HCT116 (cell line): ENCODE measurements at regions not wholly inside any gene's neighbourhood (a gene's known extent, or its start where the extent isn't known, plus 50 kb on each side); places are given as distances from the start of the nearest gene placed in this dataset.

Experiments
- ATAC-seq: fragments of 200-7000 bp; cut with Tn5 transposase; 2 replicates; pipeline ENCODE4 v1.9.1; 2020; ENCODE audit warnings: mild to moderate bottlenecking, moderate library complexity
- BruUV-seq: library from RNA; stranded (reverse); fragments of 400-500 nt; replicated peaks from 2 replicates; lab custom pipeline; 2021; lab: Mats Ljungman, UMichigan
- CTCF ChIA-PET: fragments of 300-600 bp; sonication (Branson Sonifier 250); formaldehyde crosslinking; loops from one replicate; lab custom pipeline; 2021; ENCODE audit warnings: antibody characterized with exemption; lab: Charles Lee
- POLR2A ChIA-PET: fragments of 300-600, 350-600 bp; sonication (Branson Sonifier 250); formaldehyde crosslinking; loops from one replicate; lab custom pipeline; 2021; ENCODE audit warnings: antibody characterized with exemption; lab: Charles Lee
- RAD21 ChIA-PET, 2 experiments: fragments of 300-600 bp; sonication (Branson Sonifier 250); formaldehyde crosslinking; loops; one replicate each; lab custom pipeline; 2023; ENCODE audit warnings: low total read pairs in 2 of 2; ENCODE audit not compliant: uncharacterized antibody in 2 of 2, unreplicated experiment in 2 of 2, low non-redundant PET in 1 of 2; lab: Charles Lee
- DNase-seq: peaks from one replicate; pipeline ENCODE4 v3.0.0-alpha.2; 2010; ENCODE audit warnings: low read depth, low spot score
- H2AFZ ChIP-seq: fragments of 200-600 bp; shearing (Covaris generic), sonication (generic); 2 replicates; pipeline ENCODE4 v1.6.1; 2017; ENCODE audit warnings: low read depth, mixed run types, mixed read lengths, antibody characterized with exemption, low read length; ENCODE audit not compliant: poor library complexity, severe bottlenecking
- H3K27ac ChIP-seq: 2 replicates; pipeline ENCODE4 v1.5.1; 2012; ENCODE audit warnings: low read depth, low read length
- H3K27me3 ChIP-seq: fragments of 200-600 bp; sonication (generic); 2 replicates; pipeline ENCODE4 v1.6.1; 2016; ENCODE audit warnings: mixed run types, low read length, mixed read lengths; ENCODE audit not compliant: insufficient read depth
- H3K36me3 ChIP-seq, 2 experiments: fragments of 200-500 bp in 1 of 2; fragments of 200-600 bp in 1 of 2; sonication (Bioruptor generic) in 1 of 2; sonication (generic) in 1 of 2; 2 replicates each; pipeline versions ENCODE4 v1.5.1 to v1.6.1; 2014 to 2016; ENCODE audit warnings: low read length in 2 of 2, inconsistent platforms in 1 of 2, mixed read lengths in 1 of 2, mixed run types in 1 of 2; ENCODE audit not compliant: insufficient read depth in 2 of 2, control insufficient read depth in 1 of 2
- H3K4me1 ChIP-seq, 2 experiments: fragments of 200-600 bp in 1 of 2; sonication (generic) in 1 of 2; 2 replicates each; pipeline versions ENCODE4 v1.5.1 to v1.6.1; 2012 to 2017; ENCODE audit warnings: low read length in 2 of 2, inconsistent platforms in 1 of 2, mild to moderate bottlenecking in 1 of 2, mixed read lengths in 1 of 2, mixed run types in 1 of 2, moderate library complexity in 1 of 2; ENCODE audit not compliant: insufficient read depth in 2 of 2, control insufficient read depth in 1 of 2
- H3K4me2 ChIP-seq: fragments of 200-600 bp; sonication (generic); 2 replicates; pipeline ENCODE4 v1.6.1; 2017; ENCODE audit warnings: mixed run types, low read length, mixed read lengths
- H3K4me3 ChIP-seq, 2 experiments: fragments of 200-600 bp in 1 of 2; sonication (generic) in 1 of 2; replicated peaks in 1 of 2; 2 replicates each; pipeline ENCODE4 v1.5.1; 2011 to 2016; ENCODE audit warnings: low read length in 2 of 2, control low read depth in 1 of 2, low read depth in 1 of 2, mild to moderate bottlenecking in 1 of 2, mixed read lengths in 1 of 2, mixed run types in 1 of 2
- H3K79me2 ChIP-seq: fragments of 200-600 bp; sonication (generic); 2 replicates; pipeline ENCODE4 v1.6.1; 2017; ENCODE audit warnings: mild to moderate bottlenecking, mixed run types, low read length, moderate library complexity, mixed read lengths; ENCODE audit not compliant: insufficient read depth
- H3K9ac ChIP-seq: fragments of 200-600 bp; sonication (generic); 2 replicates; pipeline ENCODE4 v1.6.1; 2016; ENCODE audit warnings: low read length, mixed read lengths
- H3K9me2 ChIP-seq: fragments of 200-600 bp; sonication (generic), shearing (Covaris generic); 2 replicates; pipeline ENCODE4 v1.6.1; 2017; ENCODE audit warnings: mixed run types, mild to moderate bottlenecking, moderate library complexity; ENCODE audit not compliant: insufficient read depth
- H3K9me3 ChIP-seq, 2 experiments: fragments of 200-500 bp in 1 of 2; fragments of 200-600 bp in 1 of 2; sonication (Bioruptor generic) in 1 of 2; sonication (generic) in 1 of 2; 2 replicates each; pipeline ENCODE4 v1.6.1; 2014 to 2017; ENCODE audit warnings: low read length in 2 of 2, mixed read lengths in 2 of 2, inconsistent platforms in 1 of 2, low read depth in 1 of 2, mild to moderate bottlenecking in 1 of 2, mixed run types in 1 of 2, moderate library complexity in 1 of 2; ENCODE audit not compliant: control insufficient read depth in 1 of 2, insufficient read depth in 1 of 2
- H4K20me1 ChIP-seq: fragments of 200-600 bp; sonication (generic), shearing (Covaris generic); 2 replicates; pipeline ENCODE4 v1.6.1; 2017; ENCODE audit warnings: mixed run types, mild to moderate bottlenecking, moderate library complexity; ENCODE audit not compliant: insufficient read depth
- ATF3 ChIP-seq: IDR thresholded peaks from 2 replicates; pipeline ENCODE4 v1.6.1; 2012
- CBX3 ChIP-seq: IDR thresholded peaks from 2 replicates; pipeline ENCODE4 v1.6.1; 2012; ENCODE audit warnings: low read depth
- CEBPB ChIP-seq: IDR thresholded peaks from 2 replicates; pipeline ENCODE4 v1.6.1; 2012; ENCODE audit warnings: low read depth
- CTCF ChIP-seq, 3 experiments: fragments of 200-600 bp in 1 of 3; sonication (generic) in 1 of 3; IDR thresholded peaks in 2 of 3; conservative IDR thresholded peaks in 1 of 3; 2 replicates each; pipeline ENCODE4 v1.5.1; 2012 to 2017; ENCODE audit warnings: low read depth in 2 of 3, low read length in 2 of 3, antibody characterized with exemption in 1 of 3, borderline replicate concordance in 1 of 3, control low read depth in 1 of 3, mild to moderate bottlenecking in 1 of 3, mixed read lengths in 1 of 3, mixed run types in 1 of 3, moderate library complexity in 1 of 3; ENCODE audit not compliant: insufficient read depth in 1 of 3
- EGR1 ChIP-seq: IDR thresholded peaks from 2 replicates; pipeline ENCODE4 v1.6.1; 2012; ENCODE audit warnings: low read depth
- ELF1 ChIP-seq: IDR thresholded peaks from 2 replicates; pipeline ENCODE4 v1.6.1; 2012; ENCODE audit warnings: low read depth, borderline replicate concordance
- EZH2phosphoT487 ChIP-seq: fragments of 200-600 bp; IDR thresholded peaks from 2 replicates; pipeline ENCODE4 v1.6.1; 2018; ENCODE audit warnings: antibody characterized with exemption, borderline replicate concordance
- JUND ChIP-seq: IDR thresholded peaks from 2 replicates; pipeline ENCODE4 v1.6.1; 2012
- POLR2A ChIP-seq: IDR thresholded peaks from 2 replicates; pipeline ENCODE4 v1.7.0; 2011; ENCODE audit warnings: borderline replicate concordance; ENCODE audit not compliant: insufficient read depth, insufficient read length; ENCODE audit errors: extremely low read depth
- REST ChIP-seq: IDR thresholded peaks from 2 replicates; pipeline ENCODE4 v1.6.1; 2012; ENCODE audit warnings: low read depth
- SIN3A ChIP-seq: IDR thresholded peaks from 2 replicates; pipeline ENCODE4 v1.6.1; 2012; ENCODE audit warnings: low read depth
- SP1 ChIP-seq: IDR thresholded peaks from 2 replicates; pipeline ENCODE4 v1.6.1; 2012; ENCODE audit warnings: low read depth
- TCF7L2 ChIP-seq: IDR thresholded peaks from 2 replicates; pipeline ENCODE4 v1.7.0; 2011; ENCODE audit warnings: borderline replicate concordance, inconsistent platforms; ENCODE audit not compliant: insufficient read depth, insufficient read length; ENCODE audit errors: extremely low read depth
- YY1 ChIP-seq: IDR thresholded peaks from 2 replicates; pipeline ENCODE4 v1.6.1; 2011; ENCODE audit warnings: low read length, low read depth, moderate library complexity, mild to moderate bottlenecking; ENCODE audit not compliant: insufficient replicate concordance; ENCODE audit errors: extremely low read depth
- ZFX ChIP-seq: fragments of 450-650 bp; IDR thresholded peaks from 2 replicates; pipeline ENCODE4 v1.6.1; 2017
- ZNF274 ChIP-seq: fragments of 200-500 bp; sonication (Bioruptor generic); IDR thresholded peaks from 2 replicates; pipeline ENCODE4 v1.6.1; 2014; ENCODE audit warnings: mild to moderate bottlenecking, low read depth, low read length, inconsistent platforms
- intact Hi-C: fragments of 100-400 bp; cut with micrococcal nuclease; formaldehyde crosslinking; loops from 2 replicates; pipeline ENCODE4 v1.10.0; 2022

- no peak overlapping the region for H3K9ac ChIP-seq
- no peak for DNase-seq
- H2AFZ ChIP-seq: no peak overlapping the region
- no peaks in the 10 kb centered on the region for H3K9me2 ChIP-seq
- H3K27ac ChIP-seq: no peak overlapping the region
- intact Hi-C loops: no loop called here
- BruUV-seq: no TSS peak
- 0 out of 4 replicates have a peak, but pooled peaks cover 0 to 5% of the 10 kb centered on the region in 2 experiments for H3K4me1 ChIP-seq
- POLR2A ChIA-PET: no interaction called here
- no peaks in the 10 kb centered on the region for H3K36me3 ChIP-seq
- no peak overlapping the region for H3K4me3 ChIP-seq
- H3K9me3 ChIP-seq: no peaks in the 10 kb centered on the region
- H4K20me1 ChIP-seq: no peaks in the 10 kb centered on the region
- CTCF ChIA-PET: no interaction called here
- RAD21 ChIA-PET: no interaction called here
- H3K79me2 ChIP-seq: no peaks in the 10 kb centered on the region
- no peak for ATAC-seq
- no peak for TF ChIP-seq EZH2phosphoT487
- TF ChIP-seq CBX3: no peak
- H3K27me3 ChIP-seq: no peaks in the 10 kb centered on the region
- H3K4me2 ChIP-seq: no peak overlapping the region
Observed at GRCh38 chr15:89405494-89405893, 70.9 kb upstream of the POLG start.

- H3K27me3 ChIP-seq: no peaks in the 10 kb centered on the region
- RAD21 ChIA-PET: no interaction called here
- DNase-seq: no peak
- no peak for TF ChIP-seq REST
- TF ChIP-seq YY1: no peak
- no peak for TF ChIP-seq ATF3
- TF ChIP-seq ZFX: no peak
- TF ChIP-seq POLR2A: no peak
- no peak for TF ChIP-seq CTCF (IDR thresholded peaks at IDR 0.05 in 2 of 3, conservative IDR thresholded peaks at IDR 0.05 in 1 of 3; ENCODE audit: borderline replicate concordance in 1 of 3, insufficient read depth in 1 of 3, low read depth in 2 of 3, low read length in 2 of 3)
- no peak for TF ChIP-seq TCF7L2
- TF ChIP-seq EGR1: no peak
- TF ChIP-seq EZH2phosphoT487: no peak
- TF ChIP-seq JUND: no peak
- no peak for TF ChIP-seq ZNF274
- TF ChIP-seq CEBPB: no peak
- TF ChIP-seq SIN3A: no peak
- no peak for TF ChIP-seq SP1
- no peak for TF ChIP-seq ELF1
Observed at GRCh38 chr15:89404023-89404422, 69.4 kb upstream of the POLG start.

More at GRCh38 chr15:89404023-89404422, 69.4 kb upstream of the POLG start:
- Histone ChIP-seq H3K4me1 (0 out of 4 replicates have a peak, but pooled peaks cover 0 to 5% of the 10 kb centered on the region in 2 experiments), H3K27ac (no peak overlapping the region), H3K79me2 (no peaks in the 10 kb centered on the region), H3K9ac (no peak overlapping the region), H3K9me3 (no peaks in the 10 kb centered on the region), H4K20me1 (no peaks in the 10 kb centered on the region), H3K9me2 (no peaks in the 10 kb centered on the region), H3K4me3 (no peak overlapping the region), H2AFZ (no peak overlapping the region), H3K4me2 (no peak overlapping the region), H3K36me3 (no peaks in the 10 kb centered on the region)
- BruUV-seq: no TSS peak
- intact Hi-C loops: no loop called here
- ATAC-seq: no peak
- ChIA-PET POLR2A (no interaction called here), CTCF (no interaction called here)
